Endodermal cell (in vitro differentiated cells): ENCODE measurements at regions not wholly inside any gene's neighbourhood (a gene's known extent, or its start where the extent isn't known, plus 50 kb on each side); places are given as distances from the start of the nearest gene placed in this dataset.

ENCODE experiments used
- DNase-seq: peaks from one replicate; pipeline ENCODE4 v3.0.0-alpha.2; 2017
- H3K27ac ChIP-seq: 2 replicates; pipeline ENCODE4 v1.5.1; 2013; ENCODE audit warnings: mild to moderate bottlenecking, low read depth, low read length, moderate library complexity
- H3K27me3 ChIP-seq: 2 replicates; pipeline ENCODE4 v1.6.1; 2013; ENCODE audit warnings: mild to moderate bottlenecking, low read length, moderate library complexity; ENCODE audit not compliant: insufficient read depth, control insufficient read depth, poor library complexity, severe bottlenecking
- H3K36me3 ChIP-seq: 2 replicates; pipeline ENCODE4 v1.7.0; 2013; ENCODE audit warnings: mild to moderate bottlenecking, low read length, moderate library complexity; ENCODE audit not compliant: control insufficient read depth, insufficient read depth
- H3K4me1 ChIP-seq: one replicate; pipeline ENCODE4 v1.7.0; 2013; ENCODE audit warnings: low read length; ENCODE audit not compliant: control insufficient read depth, insufficient read depth
- H3K4me3 ChIP-seq: 2 replicates; pipeline ENCODE4 v1.5.1; 2013; ENCODE audit warnings: mild to moderate bottlenecking, low read length, moderate library complexity
- H3K9ac ChIP-seq: 2 replicates; pipeline ENCODE4 v1.6.1; 2013; ENCODE audit warnings: mild to moderate bottlenecking, low read length, moderate library complexity; ENCODE audit not compliant: poor library complexity, severe bottlenecking; ENCODE audit errors: extremely low read depth
- H3K9me3 ChIP-seq: 2 replicates; pipeline ENCODE4 v1.6.1; 2013; ENCODE audit warnings: mild to moderate bottlenecking, low read length, moderate library complexity; ENCODE audit not compliant: control insufficient read depth
- H3K27ac Mint-ChIP-seq: 2 replicates; pipeline ENCODE4 v1.8.0; 2020; ENCODE audit warnings: mixed read lengths
- H3K27me3 Mint-ChIP-seq: 2 replicates; pipeline ENCODE4 v1.8.0; 2021; ENCODE audit warnings: mild to moderate bottlenecking, mixed read lengths; ENCODE audit not compliant: insufficient read depth
- H3K36me3 Mint-ChIP-seq: 2 replicates; pipeline ENCODE4 v1.8.0; 2020; ENCODE audit warnings: low read depth, mixed read lengths
- H3K4me1 Mint-ChIP-seq: 2 replicates; pipeline ENCODE4 v1.8.0; 2020; ENCODE audit warnings: mixed read lengths
- H3K4me3 Mint-ChIP-seq: 2 replicates; pipeline ENCODE4 v1.8.0; 2020; ENCODE audit warnings: mild to moderate bottlenecking, moderate library complexity, mixed read lengths
- H3K9me3 Mint-ChIP-seq: 2 replicates; pipeline ENCODE4 v1.8.0; 2020; ENCODE audit warnings: mild to moderate bottlenecking, mixed read lengths
- CTCF ChIP-seq: fragments of 200-600 bp; sonication (generic); conservative IDR thresholded peaks from 2 replicates; pipeline ENCODE4 v1.5.0; 2021; ENCODE audit warnings: antibody characterized with exemption, mild to moderate bottlenecking
- WGBS, 2 experiments: methylation state at CpG; one replicate each; pipeline versions ENCODE4 v1.1.5 to v1.1.7; 2013; ENCODE audit warnings: missing lambda C conversion rate in 2 of 2, mixed read lengths in 1 of 2; ENCODE audit not compliant: insufficient coverage in 1 of 2, insufficient read length in 1 of 2; 5-methylcytosine and 5-hydroxymethylcytosine counted together

DNA sequence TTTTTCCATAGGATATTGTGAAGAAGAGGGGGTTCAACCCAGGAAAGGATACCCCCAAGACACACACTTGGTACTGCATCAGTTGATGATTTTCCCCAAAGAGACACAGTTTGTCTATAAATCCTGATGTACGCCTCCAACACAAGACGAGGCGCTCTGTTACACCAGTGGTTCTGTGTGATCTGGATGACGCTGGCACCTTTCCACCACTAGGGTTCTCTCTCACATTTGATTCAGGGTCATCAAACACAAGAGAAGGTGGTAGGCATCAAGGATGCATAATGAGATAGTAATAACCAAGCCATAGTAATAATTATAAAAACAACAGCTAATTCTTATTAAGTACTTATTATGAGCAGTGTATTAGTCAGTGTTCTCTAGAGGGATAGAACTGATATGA, 508.8 kb upstream of the ZP4 start:
- H3K27ac Mint-ChIP-seq = no peak overlapping the region
- H3K27me3 Mint-ChIP-seq = no peaks in the 10 kb centered on the region
- H3K9me3 Mint-ChIP-seq = no peaks in the 10 kb centered on the region
- peak; percentile 55 for DNase-seq
- peak; percentile 73 for TF ChIP-seq CTCF
- H3K4me3 ChIP-seq = no peak overlapping the region
- no peaks in the 10 kb centered on the region for H3K27me3 ChIP-seq
- no peaks in the 10 kb centered on the region for H3K36me3 ChIP-seq
- H3K9me3 ChIP-seq = no peaks in the 10 kb centered on the region
- no peak overlapping the region for H3K27ac ChIP-seq
- WGBS, 2 experiments = 97 to 100% methylated on average over 3 to 4 of the region's 4 CpGs
- no peak overlapping the region for H3K4me3 Mint-ChIP-seq
- H3K36me3 Mint-ChIP-seq = no peaks in the 10 kb centered on the region
- no peaks in the 10 kb centered on the region for H3K4me1 Mint-ChIP-seq
- H3K4me1 ChIP-seq = no peaks in the 10 kb centered on the region
- H3K9ac ChIP-seq = no peak overlapping the region

- H3K27ac ChIP-seq = no peak overlapping the region
- no peak overlapping the region for H3K27ac Mint-ChIP-seq
- no peak overlapping the region for H3K4me3 Mint-ChIP-seq
These were observed 505.4 kb upstream of the ZP4 start for GRCh38 chr1:238396140-238396539.

DNA sequence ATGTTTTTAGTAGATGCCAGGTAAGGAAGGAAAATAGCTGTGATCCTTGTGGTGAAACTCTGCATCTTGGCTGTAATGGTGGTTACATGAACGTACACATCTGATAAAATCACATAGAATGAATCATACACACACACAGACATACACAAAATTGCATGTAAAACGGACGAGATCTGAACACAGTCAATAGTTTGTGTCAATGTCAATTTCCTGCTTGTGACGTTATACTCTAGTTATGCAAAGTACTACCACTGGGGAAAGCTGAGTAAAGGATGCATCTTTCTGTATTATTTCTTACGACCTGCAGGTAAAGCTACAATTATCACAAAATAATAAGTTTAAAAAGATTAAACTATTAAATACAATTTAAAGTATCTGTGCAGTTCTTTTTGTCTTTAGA, 493.7 kb upstream of the ZP4 start:
- no peaks in the 10 kb centered on the region for H3K36me3 ChIP-seq
- WGBS, 2 experiments = 82 to 100% methylated on average over 1 to 4 of the region's 5 CpGs
- no peaks in the 10 kb centered on the region for H3K27me3 Mint-ChIP-seq
- H3K4me3 ChIP-seq = no peak overlapping the region
- no peaks in the 10 kb centered on the region for H3K9me3 ChIP-seq
- no peak for DNase-seq
- no peaks in the 10 kb centered on the region for H3K36me3 Mint-ChIP-seq
- peaks cover 1% of the 10 kb centered on the region for H3K9me3 Mint-ChIP-seq
- H3K4me3 Mint-ChIP-seq = no peak overlapping the region
- no peaks in the 10 kb centered on the region for H3K27me3 ChIP-seq
- no peak for TF ChIP-seq CTCF
- no peak overlapping the region for H3K27ac ChIP-seq
- H3K4me1 Mint-ChIP-seq = peaks cover 7% of the 10 kb centered on the region
- no peaks in the 10 kb centered on the region for H3K4me1 ChIP-seq
- no peak overlapping the region for H3K9ac ChIP-seq
- H3K27ac Mint-ChIP-seq = no peak overlapping the region

More at GRCh38 chr1:238396140-238396539, 505.4 kb upstream of the ZP4 start:
- Histone ChIP-seq H3K9me3 (no peaks in the 10 kb centered on the region), H3K36me3 (no peaks in the 10 kb centered on the region), H3K27me3 (no peaks in the 10 kb centered on the region), H3K4me1 (no peaks in the 10 kb centered on the region), H3K9ac (no peak overlapping the region), H3K4me3 (no peak overlapping the region)
- Mint-ChIP-seq H3K4me1 (no peaks in the 10 kb centered on the region), H3K27me3 (no peaks in the 10 kb centered on the region), H3K36me3 (no peaks in the 10 kb centered on the region), H3K9me3 (no peaks in the 10 kb centered on the region)
- no peak for DNase-seq
- TF ChIP-seq CTCF = no peak
